Glutamatergic neuron (in vitro differentiated cells): ENCODE measurements at regions not wholly inside any gene's neighbourhood (a gene's known extent, or its start where the extent isn't known, plus 50 kb on each side); places are given as distances from the start of the nearest gene placed in this dataset.

Experiments used
- DNase-seq: peaks from one replicate; pipeline ENCODE4 v3.0.0; 2022
- H3K27ac Mint-ChIP-seq: one replicate; pipeline ENCODE4 v1.8.0; 2020; ENCODE audit warnings: mild to moderate bottlenecking, mixed read lengths, inconsistent platforms; ENCODE audit not compliant: unreplicated experiment
- H3K27me3 Mint-ChIP-seq: one replicate; pipeline ENCODE4 v1.8.0; 2020; ENCODE audit warnings: mild to moderate bottlenecking, moderate library complexity, mixed read lengths, inconsistent platforms; ENCODE audit not compliant: unreplicated experiment
- H3K36me3 Mint-ChIP-seq: one replicate; pipeline ENCODE4 v1.8.0; 2020; ENCODE audit warnings: mild to moderate bottlenecking, mixed read lengths, inconsistent platforms; ENCODE audit not compliant: unreplicated experiment
- H3K4me1 Mint-ChIP-seq: one replicate; pipeline ENCODE4 v1.8.0; 2020; ENCODE audit warnings: mild to moderate bottlenecking, low read depth, mixed read lengths, inconsistent platforms; ENCODE audit not compliant: unreplicated experiment
- H3K4me3 Mint-ChIP-seq: one replicate; pipeline ENCODE4 v1.8.0; 2020; ENCODE audit warnings: mild to moderate bottlenecking, mixed read lengths, inconsistent platforms; ENCODE audit not compliant: unreplicated experiment
- H3K9me3 Mint-ChIP-seq: one replicate; pipeline ENCODE4 v1.8.0; 2020; ENCODE audit warnings: mild to moderate bottlenecking, moderate library complexity, mixed read lengths, inconsistent platforms; ENCODE audit not compliant: unreplicated experiment
- TF ChIP-seq, protein P1 (sequence below): fragments of 200-600 bp; sonication (generic); IDR thresholded peaks from one replicate; pipeline ENCODE4 v1.5.0; 2021; ENCODE audit not compliant: partially characterized antibody, unreplicated experiment

- Mint-ChIP-seq H3K27ac (no peak overlapping the region), H3K27me3 (no peaks in the 10 kb centered on the region), H3K9me3 (no peaks in the 10 kb centered on the region), H3K36me3 (no peaks in the 10 kb centered on the region), H3K4me1 (no peaks in the 10 kb centered on the region), H3K4me3 (no peak overlapping the region)
- TF ChIP-seq, protein P1, sequence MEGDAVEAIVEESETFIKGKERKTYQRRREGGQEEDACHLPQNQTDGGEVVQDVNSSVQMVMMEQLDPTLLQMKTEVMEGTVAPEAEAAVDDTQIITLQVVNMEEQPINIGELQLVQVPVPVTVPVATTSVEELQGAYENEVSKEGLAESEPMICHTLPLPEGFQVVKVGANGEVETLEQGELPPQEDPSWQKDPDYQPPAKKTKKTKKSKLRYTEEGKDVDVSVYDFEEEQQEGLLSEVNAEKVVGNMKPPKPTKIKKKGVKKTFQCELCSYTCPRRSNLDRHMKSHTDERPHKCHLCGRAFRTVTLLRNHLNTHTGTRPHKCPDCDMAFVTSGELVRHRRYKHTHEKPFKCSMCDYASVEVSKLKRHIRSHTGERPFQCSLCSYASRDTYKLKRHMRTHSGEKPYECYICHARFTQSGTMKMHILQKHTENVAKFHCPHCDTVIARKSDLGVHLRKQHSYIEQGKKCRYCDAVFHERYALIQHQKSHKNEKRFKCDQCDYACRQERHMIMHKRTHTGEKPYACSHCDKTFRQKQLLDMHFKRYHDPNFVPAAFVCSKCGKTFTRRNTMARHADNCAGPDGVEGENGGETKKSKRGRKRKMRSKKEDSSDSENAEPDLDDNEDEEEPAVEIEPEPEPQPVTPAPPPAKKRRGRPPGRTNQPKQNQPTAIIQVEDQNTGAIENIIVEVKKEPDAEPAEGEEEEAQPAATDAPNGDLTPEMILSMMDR: no peak
- no peak for DNase-seq
These were observed 71.8 kb upstream of the KHDRBS2 start for GRCh38 chr6:62357835-62358234.

DNA sequence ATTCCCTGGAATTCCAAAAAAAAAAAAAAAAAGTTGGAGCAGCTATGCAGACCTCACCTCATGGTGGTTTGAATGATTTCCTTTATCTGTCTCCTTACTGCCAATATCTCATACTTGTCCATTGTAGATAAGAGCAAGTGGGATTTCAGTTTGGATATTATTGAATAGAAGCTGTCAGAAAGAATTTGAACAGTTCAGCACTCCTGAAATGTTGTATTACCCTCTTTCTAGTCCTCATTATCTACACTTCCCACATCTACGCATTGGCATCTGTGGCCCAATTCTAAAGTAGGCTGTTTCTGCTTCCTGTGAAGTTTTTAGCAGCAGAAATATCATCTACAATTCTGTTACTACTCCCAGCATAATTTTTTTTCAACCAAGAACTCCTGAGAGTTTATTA, 68.2 kb upstream of the KHDRBS2 start:
- Mint-ChIP-seq H3K36me3 (no peaks in the 10 kb centered on the region), H3K27ac (no peak overlapping the region), H3K27me3 (no peaks in the 10 kb centered on the region), H3K4me1 (no peaks in the 10 kb centered on the region), H3K4me3 (no peak overlapping the region), H3K9me3 (no peaks in the 10 kb centered on the region)
- TF ChIP-seq, protein P1: no peak
- no peak for DNase-seq

DNA sequence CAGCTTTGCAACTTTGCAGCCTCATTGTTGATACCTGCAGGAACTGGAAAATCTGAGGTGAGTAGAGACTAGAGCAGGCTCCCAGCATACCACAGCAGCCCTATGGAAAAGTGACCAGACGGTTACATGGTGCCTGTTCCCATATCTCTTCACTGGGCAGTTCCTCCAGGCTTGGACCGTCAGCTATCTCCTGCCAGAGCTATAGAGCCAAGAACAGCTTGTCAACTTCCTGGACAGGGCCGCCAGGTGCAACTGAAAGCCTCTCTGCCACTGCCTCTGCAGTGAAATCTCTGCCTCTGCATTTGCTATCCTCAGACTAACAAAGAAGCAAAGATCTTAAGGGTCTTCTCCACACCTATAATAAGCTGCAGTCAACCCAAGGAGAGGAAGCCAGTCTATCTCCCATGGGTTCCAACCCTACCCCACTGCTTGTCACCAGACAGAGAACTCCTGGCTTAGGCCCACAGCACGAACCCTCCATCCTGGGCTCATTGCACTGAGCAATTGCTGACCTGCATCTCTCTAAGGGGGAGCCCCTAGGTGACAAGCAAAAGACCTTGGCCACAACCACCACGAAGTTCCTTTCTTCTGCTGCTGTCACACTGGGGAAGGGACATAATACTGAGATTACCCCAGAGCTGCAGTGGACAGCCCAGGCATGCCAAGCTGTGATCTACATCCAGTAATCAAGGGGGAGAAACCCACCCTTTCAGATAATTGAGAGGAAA, 60.1 kb upstream of the KHDRBS2 start:
- DNase-seq: no peak
- Mint-ChIP-seq H3K4me1 (no peaks in the 10 kb centered on the region), H3K9me3 (peaks cover 5% of the 10 kb centered on the region), H3K4me3 (no peak overlapping the region), H3K27ac (no peak overlapping the region), H3K36me3 (no peaks in the 10 kb centered on the region), H3K27me3 (peaks cover 2% of the 10 kb centered on the region)
- TF ChIP-seq, protein P1: no peak

- no peak overlapping the region for H3K4me3 Mint-ChIP-seq
- peaks cover 5% of the 10 kb centered on the region for H3K9me3 Mint-ChIP-seq
- no peaks in the 10 kb centered on the region for H3K36me3 Mint-ChIP-seq
- no peaks in the 10 kb centered on the region for H3K4me1 Mint-ChIP-seq
- TF ChIP-seq, protein P1: no peak
- no peak overlapping the region for H3K27ac Mint-ChIP-seq
- DNase-seq: no peak
- peaks cover 2% of the 10 kb centered on the region for H3K27me3 Mint-ChIP-seq
These were observed 59.4 kb upstream of the KHDRBS2 start for GRCh38 chr6:62345446-62345845.

DNA sequence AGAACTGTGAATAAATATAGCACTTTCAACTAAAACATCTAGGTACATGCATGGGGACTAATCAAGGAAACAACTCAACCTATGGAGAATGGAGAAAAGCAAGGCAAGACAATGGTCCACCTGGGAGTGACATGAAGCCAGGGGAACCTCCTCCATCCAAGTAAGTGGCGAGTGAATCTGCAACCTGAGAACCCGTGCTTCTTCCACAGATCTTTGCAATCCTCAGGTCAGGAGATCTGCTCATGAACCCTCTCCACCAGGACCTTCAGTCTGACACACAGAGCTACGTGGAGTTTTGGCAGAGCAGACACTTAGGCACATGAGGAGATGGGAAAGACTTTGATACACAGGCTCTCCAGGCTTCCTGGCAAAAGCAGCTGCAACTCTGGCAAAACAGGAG, 58.8 kb upstream of the KHDRBS2 start:
- TF ChIP-seq, protein P1: no peak
- Mint-ChIP-seq H3K9me3 (peaks cover 5% of the 10 kb centered on the region), H3K36me3 (no peaks in the 10 kb centered on the region), H3K27me3 (peaks cover 2% of the 10 kb centered on the region), H3K27ac (no peak overlapping the region), H3K4me1 (no peaks in the 10 kb centered on the region), H3K4me3 (no peak overlapping the region)
- no peak for DNase-seq
